ENCODE measurements at regions not wholly inside any gene's neighbourhood (a gene's known extent, or its start where the extent isn't known, plus 50 kb on each side); places are given as distances from the start of the nearest gene placed in this dataset.

- TF ChIP-seq CTCF (IDR thresholded peaks at IDR 0.05) (no peak), POLR2A (IDR thresholded peaks at IDR 0.05) (no peak)
Measured at GRCh38 chr20:43842126-43843020, 72.3 kb upstream of the TOX2 start.
